Breast epithelium (tissue), 3 donors: ENCODE measurements at regions not wholly inside any gene's neighbourhood (a gene's known extent, or its start where the extent isn't known, plus 50 kb on each side); places are given as distances from the start of the nearest gene placed in this dataset.

Source experiments
- POLR2A ChIP-seq: fragments of 450-650 bp; IDR thresholded peaks from one replicate; pipeline ENCODE4 v1.6.1; 2016; ENCODE audit warnings: antibody characterized with exemption, mild to moderate bottlenecking, moderate library complexity
- TF ChIP-seq, protein P1 (sequence below), 3 donors: fragments of 450-650 bp; IDR thresholded peaks; one replicate each; pipeline ENCODE4 v1.5.1; 2016 to 2017; ENCODE audit warnings: antibody characterized with exemption in 3 of 3, mild to moderate bottlenecking in 3 of 3, moderate library complexity in 3 of 3

DNA sequence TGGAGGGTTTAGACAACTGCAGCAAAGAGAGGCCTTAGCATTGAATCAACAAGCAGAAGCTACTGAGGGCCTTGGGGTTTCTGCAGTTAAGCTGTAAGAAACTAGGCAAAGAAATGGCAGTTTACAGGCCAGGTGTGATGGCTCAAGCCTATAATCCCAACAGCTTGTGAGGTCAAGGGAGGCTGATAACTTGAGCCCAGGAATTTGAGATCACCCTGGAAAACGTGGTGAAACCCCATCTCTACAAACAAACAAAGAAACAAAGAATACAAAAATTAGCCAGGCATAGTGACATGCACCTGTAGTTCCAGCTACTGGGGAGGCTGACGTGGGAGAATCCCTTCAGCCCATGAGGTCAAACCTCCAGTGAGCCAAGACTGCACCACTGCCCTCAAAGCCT lies 421.6 kb upstream of the CHST9 start:
- TF ChIP-seq, protein P1, sequence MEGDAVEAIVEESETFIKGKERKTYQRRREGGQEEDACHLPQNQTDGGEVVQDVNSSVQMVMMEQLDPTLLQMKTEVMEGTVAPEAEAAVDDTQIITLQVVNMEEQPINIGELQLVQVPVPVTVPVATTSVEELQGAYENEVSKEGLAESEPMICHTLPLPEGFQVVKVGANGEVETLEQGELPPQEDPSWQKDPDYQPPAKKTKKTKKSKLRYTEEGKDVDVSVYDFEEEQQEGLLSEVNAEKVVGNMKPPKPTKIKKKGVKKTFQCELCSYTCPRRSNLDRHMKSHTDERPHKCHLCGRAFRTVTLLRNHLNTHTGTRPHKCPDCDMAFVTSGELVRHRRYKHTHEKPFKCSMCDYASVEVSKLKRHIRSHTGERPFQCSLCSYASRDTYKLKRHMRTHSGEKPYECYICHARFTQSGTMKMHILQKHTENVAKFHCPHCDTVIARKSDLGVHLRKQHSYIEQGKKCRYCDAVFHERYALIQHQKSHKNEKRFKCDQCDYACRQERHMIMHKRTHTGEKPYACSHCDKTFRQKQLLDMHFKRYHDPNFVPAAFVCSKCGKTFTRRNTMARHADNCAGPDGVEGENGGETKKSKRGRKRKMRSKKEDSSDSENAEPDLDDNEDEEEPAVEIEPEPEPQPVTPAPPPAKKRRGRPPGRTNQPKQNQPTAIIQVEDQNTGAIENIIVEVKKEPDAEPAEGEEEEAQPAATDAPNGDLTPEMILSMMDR (IDR thresholded peaks at IDR 0.05) = no peak
- no peak for TF ChIP-seq POLR2A
